Suprapubic skin (tissue), 4 donors: ENCODE measurements at regions not wholly inside any gene's neighbourhood (a gene's known extent, or its start where the extent isn't known, plus 50 kb on each side); places are given as distances from the start of the nearest gene placed in this dataset.
"Not testable (repeated sequence)": the region's sequence is repeated elsewhere in the genome, so short reads cannot be mapped to it uniquely, and the experiment has no call there.

ENCODE experiments used
- EP300 ChIP-seq: sonication (generic); formaldehyde crosslinking; IDR thresholded peaks from one replicate; pipeline ENCODE4 v1.6.1; 2017; ENCODE audit warnings: antibody characterized with exemption
- POLR2A ChIP-seq, 2 donors: fragments of 450-650 bp; IDR thresholded peaks; one replicate each; pipeline ENCODE4 v1.6.1; 2017; ENCODE audit warnings: antibody characterized with exemption in 2 of 2, mild to moderate bottlenecking in 2 of 2, moderate library complexity in 2 of 2
- POLR2AphosphoS5 ChIP-seq, 3 donors: sonication (generic); formaldehyde crosslinking; IDR thresholded peaks; one replicate each; pipeline ENCODE4 v1.6.1; 2017; ENCODE audit warnings: antibody characterized with exemption in 3 of 3
- TF ChIP-seq, protein P1 (sequence below), 2 donors: fragments of 200-600 bp in 1 of 2; fragments of 450-650 bp in 1 of 2; sonication (generic) in 1 of 2; IDR thresholded peaks; one replicate each; pipeline ENCODE4 v1.5.1; 2016 to 2019; ENCODE audit warnings: antibody characterized with exemption in 2 of 2, mild to moderate bottlenecking in 1 of 2, moderate library complexity in 1 of 2

DNA sequence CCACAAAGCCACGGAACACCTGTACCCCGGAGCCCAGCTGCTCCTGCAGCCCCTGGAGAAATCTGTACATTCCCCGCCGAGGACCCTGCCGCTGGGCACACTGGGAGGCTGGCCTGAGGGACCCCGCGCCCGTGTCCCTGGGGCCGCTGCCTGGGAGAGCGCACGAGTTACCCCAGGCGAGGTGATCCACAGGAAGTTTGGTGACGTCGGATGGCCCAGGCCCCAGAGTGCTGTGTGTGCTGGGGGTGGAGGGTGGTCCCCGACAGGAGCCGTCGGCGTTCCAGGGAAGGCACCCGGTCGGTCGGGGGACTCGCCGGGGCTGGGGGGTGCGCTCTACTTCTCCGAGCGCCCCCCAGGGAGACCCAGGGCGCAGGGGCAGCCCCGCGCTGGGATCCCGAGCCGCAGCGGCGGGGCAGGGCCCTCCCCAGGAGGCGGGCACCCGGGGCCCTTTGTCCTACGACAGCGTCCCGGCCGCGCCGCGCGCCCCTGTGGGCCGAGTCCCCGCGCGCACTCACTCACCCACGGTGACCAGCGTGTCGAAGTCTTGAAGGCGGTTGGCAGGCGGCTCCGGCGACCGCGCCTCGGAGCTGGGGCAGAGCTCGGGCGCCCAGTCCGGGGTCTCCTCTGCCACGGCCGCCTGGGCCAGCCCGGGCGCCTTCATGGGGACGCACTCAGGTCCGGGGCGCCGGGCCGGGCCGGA lies 129.5 kb upstream of the PRKX start:
- TF ChIP-seq POLR2A (IDR thresholded peaks at IDR 0.05); EP300; POLR2AphosphoS5 (IDR thresholded peaks at IDR 0.05): not testable (repeated sequence)
- TF ChIP-seq, protein P1, sequence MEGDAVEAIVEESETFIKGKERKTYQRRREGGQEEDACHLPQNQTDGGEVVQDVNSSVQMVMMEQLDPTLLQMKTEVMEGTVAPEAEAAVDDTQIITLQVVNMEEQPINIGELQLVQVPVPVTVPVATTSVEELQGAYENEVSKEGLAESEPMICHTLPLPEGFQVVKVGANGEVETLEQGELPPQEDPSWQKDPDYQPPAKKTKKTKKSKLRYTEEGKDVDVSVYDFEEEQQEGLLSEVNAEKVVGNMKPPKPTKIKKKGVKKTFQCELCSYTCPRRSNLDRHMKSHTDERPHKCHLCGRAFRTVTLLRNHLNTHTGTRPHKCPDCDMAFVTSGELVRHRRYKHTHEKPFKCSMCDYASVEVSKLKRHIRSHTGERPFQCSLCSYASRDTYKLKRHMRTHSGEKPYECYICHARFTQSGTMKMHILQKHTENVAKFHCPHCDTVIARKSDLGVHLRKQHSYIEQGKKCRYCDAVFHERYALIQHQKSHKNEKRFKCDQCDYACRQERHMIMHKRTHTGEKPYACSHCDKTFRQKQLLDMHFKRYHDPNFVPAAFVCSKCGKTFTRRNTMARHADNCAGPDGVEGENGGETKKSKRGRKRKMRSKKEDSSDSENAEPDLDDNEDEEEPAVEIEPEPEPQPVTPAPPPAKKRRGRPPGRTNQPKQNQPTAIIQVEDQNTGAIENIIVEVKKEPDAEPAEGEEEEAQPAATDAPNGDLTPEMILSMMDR (IDR thresholded peaks at IDR 0.05): not testable (repeated sequence)
